Liver (tissue), 8 donors: ENCODE measurements at regions not wholly inside any gene's neighbourhood (a gene's known extent, or its start where the extent isn't known, plus 50 kb on each side); places are given as distances from the start of the nearest gene placed in this dataset.

Source experiments
- DNase-seq: peaks from one replicate; pipeline ENCODE4 v3.0.0-alpha.2; 2017; ENCODE audit warnings: low spot score
- H3K27ac ChIP-seq, 2 donors: one replicate each; pipeline ENCODE4 v1.7.0; 2013; ENCODE audit warnings: inconsistent platforms in 2 of 2, low read length in 2 of 2, control low read depth in 1 of 2, low read depth in 1 of 2, mild to moderate bottlenecking in 1 of 2
- H3K27me3 ChIP-seq, 4 donors: one replicate each; pipeline versions ENCODE4 v1.6.1 to v1.7.0; 2013; ENCODE audit warnings: low read length in 3 of 4, inconsistent platforms in 1 of 4, mild to moderate bottlenecking in 1 of 4, moderate library complexity in 1 of 4; ENCODE audit not compliant: control insufficient read depth in 4 of 4, insufficient read depth in 4 of 4
- H3K36me3 ChIP-seq, 4 donors: one replicate each; pipeline versions ENCODE4 v1.6.1 to v1.7.0; 2013; ENCODE audit warnings: low read length in 3 of 4, mild to moderate bottlenecking in 3 of 4, low read depth in 1 of 4, moderate library complexity in 1 of 4; ENCODE audit not compliant: control insufficient read depth in 4 of 4, insufficient read depth in 3 of 4
- H3K4me1 ChIP-seq, 4 donors: one replicate each; pipeline versions ENCODE4 v1.6.1 to v1.7.0; 2013; ENCODE audit warnings: low read length in 3 of 4, mild to moderate bottlenecking in 3 of 4, moderate library complexity in 1 of 4; ENCODE audit not compliant: control insufficient read depth in 4 of 4, insufficient read depth in 4 of 4
- H3K4me3 ChIP-seq, 3 donors: one replicate each; pipeline versions ENCODE4 v1.6.1 to v1.7.0; 2013; ENCODE audit warnings: low read length in 3 of 3, control low read depth in 1 of 3, low read depth in 1 of 3, mild to moderate bottlenecking in 1 of 3
- H3K9ac ChIP-seq, 2 donors: one replicate each; pipeline ENCODE4 v1.7.0; 2013; ENCODE audit warnings: low read length in 2 of 2, mild to moderate bottlenecking in 2 of 2, moderate library complexity in 2 of 2, control low read depth in 1 of 2, low read depth in 1 of 2
- H3K9me3 ChIP-seq, 4 donors: one replicate each; pipeline versions ENCODE4 v1.6.1 to v1.7.0; 2013; ENCODE audit warnings: low read length in 3 of 4; ENCODE audit not compliant: control insufficient read depth in 4 of 4
- ATF3 ChIP-seq: IDR thresholded peaks from 2 replicates; pipeline ENCODE4 v1.6.1; 2016; ENCODE audit warnings: antibody characterized with exemption
- EGR1 ChIP-seq, 2 donors: IDR thresholded peaks; 2 replicates each; pipeline ENCODE4 v1.6.1; 2016 to 2018; ENCODE audit warnings: antibody characterized with exemption in 2 of 2, low read depth in 2 of 2
- FOXA1 ChIP-seq: IDR thresholded peaks from 2 replicates; pipeline ENCODE4 v1.6.1; 2016; ENCODE audit warnings: antibody characterized with exemption
- FOXA2 ChIP-seq: IDR thresholded peaks from 2 replicates; pipeline ENCODE4 v1.6.1; 2016; ENCODE audit warnings: antibody characterized with exemption
- GABPA ChIP-seq, 2 donors: IDR thresholded peaks in 1 of 2; conservative IDR thresholded peaks in 1 of 2; 2 replicates each; pipeline ENCODE4 v1.6.1; 2016; ENCODE audit warnings: antibody characterized with exemption in 2 of 2, mild to moderate bottlenecking in 1 of 2, moderate library complexity in 1 of 2
- HNF4A ChIP-seq, 2 donors: conservative IDR thresholded peaks; 2 replicates each; pipeline ENCODE4 v1.6.1; 2016; ENCODE audit warnings: antibody characterized with exemption in 2 of 2, mild to moderate bottlenecking in 2 of 2
- HNF4G ChIP-seq: IDR thresholded peaks from 2 replicates; pipeline ENCODE4 v1.6.1; 2016; ENCODE audit warnings: antibody characterized with exemption
- JUND ChIP-seq, 2 donors: IDR thresholded peaks; 2 replicates each; pipeline ENCODE4 v1.6.1; 2016; ENCODE audit warnings: antibody characterized with exemption in 2 of 2
- MAX ChIP-seq: IDR thresholded peaks from 2 replicates; pipeline ENCODE4 v1.6.1; 2016; ENCODE audit warnings: antibody characterized with exemption
- NR2F2 ChIP-seq: IDR thresholded peaks from 2 replicates; pipeline ENCODE4 v1.6.1; 2016; ENCODE audit warnings: antibody characterized with exemption
- RAD21 ChIP-seq, 2 donors: IDR thresholded peaks; 2 replicates each; pipeline ENCODE4 v1.6.1; 2016; ENCODE audit warnings: antibody characterized with exemption in 2 of 2, mild to moderate bottlenecking in 2 of 2
- REST ChIP-seq: IDR thresholded peaks from 2 replicates; pipeline ENCODE4 v1.6.1; 2016; ENCODE audit warnings: antibody characterized with exemption, mild to moderate bottlenecking
- RXRA ChIP-seq, 2 donors: IDR thresholded peaks; 2 replicates each; pipeline ENCODE4 v1.6.1; 2017 to 2018; ENCODE audit warnings: antibody characterized with exemption in 2 of 2, mild to moderate bottlenecking in 1 of 2
- SP1 ChIP-seq: IDR thresholded peaks from 2 replicates; pipeline ENCODE4 v1.6.1; 2018; ENCODE audit warnings: antibody characterized with exemption, mild to moderate bottlenecking
- TAF1 ChIP-seq: conservative IDR thresholded peaks from 2 replicates; pipeline ENCODE4 v1.6.1; 2016; ENCODE audit warnings: antibody characterized with exemption, mild to moderate bottlenecking
- YY1 ChIP-seq: IDR thresholded peaks from 2 replicates; pipeline ENCODE4 v1.6.1; 2016; ENCODE audit warnings: antibody characterized with exemption, mild to moderate bottlenecking
- WGBS: extraction: QIAGEN DNeasy Blood & Tissue Kit; methylation state at CpG from one replicate; pipeline ENCODE4 v1.1.7; 2013; 5-methylcytosine and 5-hydroxymethylcytosine counted together
- TF ChIP-seq, protein P1 (sequence below): fragments of 150-350 bp; IDR thresholded peaks from 2 replicates; pipeline ENCODE4 v1.5.1; 2017; ENCODE audit warnings: improper control_type of control experiment, low read depth, low read length; ENCODE audit not compliant: missing input control
- donor health status: healthy.
- donor health status: healthy.
- donor health status: healthy.
- donor health status: healthy.
- donor health status: healthy.

DNA sequence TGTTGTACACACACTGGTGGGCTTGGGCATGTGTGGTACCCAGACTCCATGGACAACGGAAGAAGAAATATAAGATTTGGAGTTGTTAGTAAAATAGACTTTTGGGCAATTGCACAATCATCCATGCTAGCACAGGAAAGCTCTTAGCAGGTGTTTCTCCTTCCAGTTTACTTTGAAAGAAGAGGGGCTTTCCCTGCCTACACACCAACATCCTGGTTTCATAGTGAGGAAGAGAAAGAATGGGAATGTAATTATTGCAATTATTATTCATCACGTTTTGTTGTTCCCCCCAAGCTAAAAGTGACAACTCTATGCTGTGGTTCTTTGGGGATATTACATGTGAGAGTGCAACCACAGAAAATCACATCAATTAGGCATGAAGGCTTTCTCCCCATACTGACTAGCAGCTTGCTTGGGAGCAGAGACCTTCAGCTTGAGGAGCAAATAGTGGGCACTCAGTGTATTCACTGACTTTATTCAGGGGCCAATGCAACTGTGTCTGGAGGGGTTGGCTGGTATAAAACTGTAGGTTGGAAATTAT, 57.2 kb upstream of the PUDP start:
- Histone ChIP-seq H3K36me3 (peaks cover 0 to 2% (median 0%) of the 10 kb centered on the region in 4 donors), H3K9me3 (no peaks in the 10 kb centered on the region), H3K27me3 (no peaks in the 10 kb centered on the region), H3K27ac (no peak overlapping the region), H3K4me1 (no peaks in the 10 kb centered on the region), H3K4me3 (no peak overlapping the region), H3K9ac (no peak overlapping the region)
- 41% methylated on average over 2 of the region's 2 CpGs for WGBS
- no peak for TF ChIP-seq EGR1 (IDR thresholded peaks at IDR 0.05; ENCODE audit: low read depth in 2 of 2)
- no peak for TF ChIP-seq TAF1
- DNase-seq, result no peak

GRCh38 chrX:7204619-7205018, 56.7 kb upstream of the PUDP start:
- 96% methylated on average over 1 of the region's 1 CpG for WGBS

DNA sequence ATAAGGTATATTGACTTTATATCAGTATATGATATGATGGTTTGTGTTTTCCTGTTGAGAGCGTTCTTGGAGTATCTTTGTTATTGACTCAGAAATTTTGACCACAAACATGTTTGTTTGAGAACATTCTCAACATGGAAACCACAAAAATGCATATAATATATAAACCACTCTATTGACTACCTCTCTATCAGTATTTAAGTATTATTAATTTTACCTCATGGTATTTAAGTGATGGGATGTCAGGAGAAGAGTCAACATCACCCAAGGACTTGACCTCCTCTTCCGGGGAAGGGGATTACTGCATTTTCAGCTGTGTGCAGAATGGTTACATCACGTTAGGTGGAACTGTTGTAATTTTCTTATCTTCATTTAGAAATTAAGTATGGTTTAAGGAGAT, 54.3 kb upstream of the PUDP start:
- Histone ChIP-seq H3K9ac (no peak overlapping the region), H3K27ac (no peak overlapping the region), H3K27me3 (no peaks in the 10 kb centered on the region), H3K9me3 (no peaks in the 10 kb centered on the region), H3K4me3 (no peak overlapping the region), H3K36me3 (peaks cover 0 to 2% (median 0%) of the 10 kb centered on the region in 4 donors), H3K4me1 (no peaks in the 10 kb centered on the region)
- no peak for TF ChIP-seq JUND (IDR thresholded peaks at IDR 0.05)
- no peak for TF ChIP-seq FOXA2
- TF ChIP-seq HNF4A (conservative IDR thresholded peaks at IDR 0.05), result no peak
- TF ChIP-seq TAF1, result no peak
- TF ChIP-seq RAD21 (IDR thresholded peaks at IDR 0.05), result no peak
- TF ChIP-seq YY1, result no peak
- DNase-seq, result no peak
- WGBS, result 96% methylated on average over 3 of the region's 3 CpGs

More at GRCh38 chrX:7204619-7205018, 56.7 kb upstream of the PUDP start:
- Histone ChIP-seq H3K4me1 (no peaks in the 10 kb centered on the region), H3K27ac (no peak overlapping the region), H3K27me3 (no peaks in the 10 kb centered on the region), H3K9ac (no peak overlapping the region), H3K4me3 (no peak overlapping the region), H3K9me3 (no peaks in the 10 kb centered on the region), H3K36me3 (peaks cover 0 to 2% (median 0%) of the 10 kb centered on the region in 4 donors)
- TF ChIP-seq ATF3 (no peak), FOXA2 (no peak), TAF1 (no peak), YY1 (no peak), FOXA1 (no peak), MAX (no peak), HNF4A (conservative IDR thresholded peaks at IDR 0.05) (no peak), NR2F2 (no peak), HNF4G (no peak), JUND (IDR thresholded peaks at IDR 0.05) (no peak), SP1 (no peak), GABPA (IDR thresholded peaks at IDR 0.05 in 1 of 2, conservative IDR thresholded peaks at IDR 0.05 in 1 of 2) (no peak), RAD21 (IDR thresholded peaks at IDR 0.05) (no peak), RXRA (IDR thresholded peaks at IDR 0.05) (no peak)
- no peak for DNase-seq

- Histone ChIP-seq H3K4me1 (no peaks in the 10 kb centered on the region), H3K9ac (no peak overlapping the region), H3K36me3 (peaks cover 0 to 2% (median 0%) of the 10 kb centered on the region in 4 donors), H3K9me3 (no peaks in the 10 kb centered on the region), H3K27me3 (no peaks in the 10 kb centered on the region), H3K4me3 (no peak overlapping the region), H3K27ac (no peak overlapping the region)
- DNase-seq, result no peak
- WGBS, result 96% methylated on average over 4 of the region's 4 CpGs
- no peak for TF ChIP-seq YY1
- no peak for TF ChIP-seq REST
- TF ChIP-seq RAD21 (IDR thresholded peaks at IDR 0.05), result no peak
- TF ChIP-seq NR2F2, result no peak
- no peak for TF ChIP-seq FOXA2
- TF ChIP-seq, protein P1, sequence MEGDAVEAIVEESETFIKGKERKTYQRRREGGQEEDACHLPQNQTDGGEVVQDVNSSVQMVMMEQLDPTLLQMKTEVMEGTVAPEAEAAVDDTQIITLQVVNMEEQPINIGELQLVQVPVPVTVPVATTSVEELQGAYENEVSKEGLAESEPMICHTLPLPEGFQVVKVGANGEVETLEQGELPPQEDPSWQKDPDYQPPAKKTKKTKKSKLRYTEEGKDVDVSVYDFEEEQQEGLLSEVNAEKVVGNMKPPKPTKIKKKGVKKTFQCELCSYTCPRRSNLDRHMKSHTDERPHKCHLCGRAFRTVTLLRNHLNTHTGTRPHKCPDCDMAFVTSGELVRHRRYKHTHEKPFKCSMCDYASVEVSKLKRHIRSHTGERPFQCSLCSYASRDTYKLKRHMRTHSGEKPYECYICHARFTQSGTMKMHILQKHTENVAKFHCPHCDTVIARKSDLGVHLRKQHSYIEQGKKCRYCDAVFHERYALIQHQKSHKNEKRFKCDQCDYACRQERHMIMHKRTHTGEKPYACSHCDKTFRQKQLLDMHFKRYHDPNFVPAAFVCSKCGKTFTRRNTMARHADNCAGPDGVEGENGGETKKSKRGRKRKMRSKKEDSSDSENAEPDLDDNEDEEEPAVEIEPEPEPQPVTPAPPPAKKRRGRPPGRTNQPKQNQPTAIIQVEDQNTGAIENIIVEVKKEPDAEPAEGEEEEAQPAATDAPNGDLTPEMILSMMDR, result no peak
- no peak for TF ChIP-seq SP1
- TF ChIP-seq HNF4A (conservative IDR thresholded peaks at IDR 0.05), result no peak
Observed at GRCh38 chrX:7201496-7201895, 53.5 kb upstream of the PUDP start.
